CD4-positive, alpha-beta T cell treated with Interleukin-6 at 100 ng/mL for 8 hours (primary cell): ENCODE measurements at regions not wholly inside any gene's neighbourhood (a gene's known extent, or its start where the extent isn't known, plus 50 kb on each side); places are given as distances from the start of the nearest gene placed in this dataset.

Source experiments
- DNase-seq: peaks from one replicate; pipeline ENCODE4 v3.0.0-alpha.2; 2020; ENCODE audit warnings: mixed read lengths, low spot score

- DNase-seq: peak; percentile 7
Observed at GRCh38 chr10:127797339-127797738, 60.4 kb downstream of the FOXI2 start.

- DNase-seq: no peak
Observed at GRCh38 chr10:127798111-127798510, 61.1 kb downstream of the FOXI2 start.

GRCh38 chr10:127801302-127801701 lies 64.3 kb downstream of the FOXI2 start:
- no peak for DNase-seq

- DNase-seq: no peak
Observed at GRCh38 chr10:127802531-127803095, 65.6 kb downstream of the FOXI2 start.

- no peak for DNase-seq
Observed at GRCh38 chr10:127804696-127805095, 67.7 kb downstream of the FOXI2 start.

GRCh38 chr10:127805950-127806349 lies 69.0 kb downstream of the FOXI2 start:
- DNase-seq: no peak

- DNase-seq: no peak
Observed at GRCh38 chr10:127812041-127812440, 75.1 kb downstream of the FOXI2 start.

GRCh38 chr10:127813290-127813689 lies 76.3 kb downstream of the FOXI2 start:
- DNase-seq: no peak

- no peak for DNase-seq
Observed at GRCh38 chr10:127815147-127815546, 77.6 kb downstream of the CLRN3 start.

GRCh38 chr10:127824826-127825225 lies 67.9 kb downstream of the CLRN3 start:
- no peak for DNase-seq

- no peak for DNase-seq
Observed at GRCh38 chr10:127826154-127826725, 66.5 kb downstream of the CLRN3 start.

GRCh38 chr10:127827354-127828140 lies 65.2 kb downstream of the CLRN3 start:
- no peak for DNase-seq
